IMR-90 (cell line): ENCODE measurements at regions not wholly inside any gene's neighbourhood (a gene's known extent, or its start where the extent isn't known, plus 50 kb on each side); places are given as distances from the start of the nearest gene placed in this dataset.

Experiments used
- ATAC-seq: fragments of 200-7000 bp; cut with Tn5 transposase; 2 replicates; pipeline ENCODE4 v1.9.1; 2020; ENCODE audit warnings: low read depth, mild to moderate bottlenecking, moderate library complexity
- BruUV-seq: library from RNA; stranded (reverse); fragments of 400-500 nt; replicated peaks from 2 replicates; lab custom pipeline; 2021; lab: Mats Ljungman, UMichigan
- CTCF ChIA-PET: fragments of 300-600 bp; formaldehyde crosslinking; extraction: SDS; loops from one replicate; lab custom pipeline; 2021; ENCODE audit warnings: antibody characterized with exemption; lab: Yijun Ruan, JAX
- POLR2A ChIA-PET: fragments of 300-600 bp; sonication (Branson Sonifier 250); formaldehyde crosslinking; loops from one replicate; lab custom pipeline; 2022; ENCODE audit warnings: antibody characterized with exemption; ENCODE audit not compliant: unreplicated experiment; lab: Charles Lee
- DNase-seq: peaks from one replicate; pipeline ENCODE4 v3.0.0; 2013
- H2AFZ ChIP-seq: replicated peaks from 2 replicates; pipeline ENCODE3; 2013; ENCODE audit warnings: low read length, mild to moderate bottlenecking; ENCODE audit not compliant: poor library complexity
- H2AK5ac ChIP-seq: 2 replicates; pipeline ENCODE4 v1.6.1; 2013; ENCODE audit warnings: low read depth, low read length, inconsistent platforms
- H2AK9ac ChIP-seq: replicated peaks from 2 replicates; pipeline ENCODE3; 2013; ENCODE audit warnings: mild to moderate bottlenecking, low read depth, low read length, moderate library complexity; ENCODE audit not compliant: poor library complexity
- H2BK120ac ChIP-seq: 2 replicates; pipeline ENCODE4 v1.6.1; 2013; ENCODE audit warnings: low read depth, low read length, inconsistent platforms
- H2BK15ac ChIP-seq: 3 replicates; pipeline ENCODE4 v1.6.1; 2013; ENCODE audit warnings: low read depth, low read length, inconsistent platforms
- H2BK20ac ChIP-seq: 2 replicates; pipeline ENCODE4 v1.6.1; 2013; ENCODE audit warnings: low read depth, mild to moderate bottlenecking, inconsistent platforms, low read length, moderate library complexity
- H2BK5ac ChIP-seq: 2 replicates; pipeline ENCODE4 v1.6.1; 2013; ENCODE audit warnings: mild to moderate bottlenecking, low read depth, low read length, inconsistent platforms; ENCODE audit not compliant: poor library complexity, severe bottlenecking
- H3K14ac ChIP-seq: replicated peaks from 2 replicates; pipeline ENCODE4 v1.6.1; 2013; ENCODE audit warnings: low read depth, low read length, inconsistent platforms
- H3K18ac ChIP-seq: 2 replicates; pipeline ENCODE4 v1.6.1; 2013; ENCODE audit warnings: low read depth, low read length, control low read depth
- H3K23ac ChIP-seq: 2 replicates; pipeline ENCODE4 v1.6.1; 2013; ENCODE audit warnings: low read depth, low read length, inconsistent platforms
- H3K27ac ChIP-seq: 2 replicates; pipeline ENCODE4 v1.5.1; 2013; ENCODE audit warnings: mild to moderate bottlenecking, control low read depth, low read length; ENCODE audit not compliant: insufficient read depth
- H3K27me3 ChIP-seq: 2 replicates; pipeline ENCODE4 v1.6.1; 2013; ENCODE audit warnings: low read length; ENCODE audit not compliant: control insufficient read depth, insufficient read depth
- H3K36me3 ChIP-seq: 2 replicates; pipeline ENCODE4 v1.6.1; 2013; ENCODE audit warnings: low read length, mixed read lengths; ENCODE audit not compliant: control insufficient read depth, insufficient read depth
- H3K4ac ChIP-seq: 2 replicates; pipeline ENCODE4 v1.6.1; 2013; ENCODE audit warnings: low read depth, low read length, inconsistent platforms
- H3K4me1 ChIP-seq: 2 replicates; pipeline ENCODE4 v1.6.1; 2013; ENCODE audit warnings: low read length, mixed read lengths; ENCODE audit not compliant: control insufficient read depth, insufficient read depth
- H3K4me2 ChIP-seq: 2 replicates; pipeline ENCODE4 v1.6.1; 2013; ENCODE audit warnings: low read depth, mild to moderate bottlenecking, control low read depth, low read length, moderate library complexity
- H3K4me3 ChIP-seq: 2 replicates; pipeline ENCODE4 v1.5.1; 2013; ENCODE audit warnings: low read depth, mild to moderate bottlenecking, control low read depth, low read length, moderate library complexity; ENCODE audit not compliant: insufficient read depth
- H3K56ac ChIP-seq: 2 replicates; pipeline ENCODE4 v1.6.1; 2013; ENCODE audit warnings: low read length, inconsistent platforms; ENCODE audit not compliant: insufficient read depth; ENCODE audit errors: extremely low read depth
- H3K79me1 ChIP-seq, 2 experiments: 2 replicates each; pipeline ENCODE4 v1.6.1; 2013; ENCODE audit warnings: low read length in 2 of 2, inconsistent platforms in 1 of 2, low read depth in 1 of 2
- H3K9ac ChIP-seq: 2 replicates; pipeline ENCODE4 v1.6.1; 2013; ENCODE audit warnings: low read depth, low read length, control low read depth
- H3K9me1 ChIP-seq: 2 replicates; pipeline ENCODE4 v1.6.1; 2013; ENCODE audit warnings: low read length, inconsistent platforms; ENCODE audit not compliant: insufficient read depth
- H3K9me3 ChIP-seq: 2 replicates; pipeline ENCODE4 v1.6.1; 2013; ENCODE audit warnings: low read length; ENCODE audit not compliant: control insufficient read depth, insufficient read depth
- H4K20me1 ChIP-seq: 2 replicates; pipeline ENCODE4 v1.6.1; 2013; ENCODE audit warnings: low read length, inconsistent platforms; ENCODE audit not compliant: insufficient read depth
- H4K5ac ChIP-seq: 2 replicates; pipeline ENCODE4 v1.6.1; 2013; ENCODE audit warnings: mild to moderate bottlenecking, low read depth, low read length, control low read depth
- H4K8ac ChIP-seq, 2 experiments: 2 replicates each; pipeline ENCODE4 v1.6.1; 2013; ENCODE audit warnings: low read depth in 2 of 2, low read length in 2 of 2, control low read depth in 1 of 2, inconsistent platforms in 1 of 2
- H4K91ac ChIP-seq: 2 replicates; pipeline ENCODE4 v1.6.1; 2013; ENCODE audit warnings: low read depth, low read length, inconsistent platforms; ENCODE audit not compliant: insufficient read depth
- BHLHE40 ChIP-seq: fragments of 150-350 bp; IDR thresholded peaks from 2 replicates; pipeline ENCODE4 v1.6.1; 2016; ENCODE audit warnings: mild to moderate bottlenecking, low read depth, low read length
- CEBPB ChIP-seq: IDR thresholded peaks from 2 replicates; pipeline ENCODE4 v1.6.1; 2012; ENCODE audit warnings: low read depth, low read length, improper control_type of control experiment
- CHD1 ChIP-seq: IDR thresholded peaks from 2 replicates; pipeline ENCODE4 v1.6.1; 2012; ENCODE audit warnings: low read depth, low read length, improper control_type of control experiment
- MAZ ChIP-seq: IDR thresholded peaks from 2 replicates; pipeline ENCODE4 v1.6.1; 2012; ENCODE audit warnings: low read depth, mild to moderate bottlenecking, low read length, improper control_type of control experiment, moderate library complexity, borderline replicate concordance
- NFE2L2 ChIP-seq: fragments of 150-350 bp; IDR thresholded peaks from 2 replicates; pipeline ENCODE4 v1.6.1; 2016; ENCODE audit warnings: low read depth, mild to moderate bottlenecking, low read length
- RAD21 ChIP-seq: IDR thresholded peaks from 2 replicates; pipeline ENCODE4 v1.6.1; 2012; ENCODE audit warnings: low read length, improper control_type of control experiment
- RCOR1 ChIP-seq: IDR thresholded peaks from 2 replicates; pipeline ENCODE4 v1.6.1; 2012; ENCODE audit warnings: mild to moderate bottlenecking, low read length, improper control_type of control experiment; ENCODE audit not compliant: insufficient replicate concordance
- RFX5 ChIP-seq: IDR thresholded peaks from 2 replicates; pipeline ENCODE4 v1.8.0; 2012; ENCODE audit warnings: low read depth, mild to moderate bottlenecking, low read length, moderate library complexity
- SMC3 ChIP-seq: fragments of 150-350 bp; IDR thresholded peaks from 2 replicates; pipeline ENCODE4 v1.6.1; 2016; ENCODE audit warnings: low read depth, mild to moderate bottlenecking, antibody characterized with exemption, low read length, moderate library complexity
- WGBS, 2 experiments: methylation state at CpG; one replicate each; pipeline versions ENCODE4 v1.1.5 to v1.1.7; 2013; ENCODE audit warnings: missing lambda C conversion rate in 2 of 2; ENCODE audit not compliant: insufficient read length in 1 of 2; ENCODE audit errors: extremely low coverage in 2 of 2; 5-methylcytosine and 5-hydroxymethylcytosine counted together
- dilution Hi-C: fragments of 300-500 bp; cut with HindIII; formaldehyde crosslinking; loops from one replicate; pipeline ENCODE4 v1.14.3; 2018; ENCODE audit warnings: low sequenced_read_pairs; ENCODE audit not compliant: unreplicated experiment
- in situ Hi-C: fragments of 300-500 bp; cut with MboI; formaldehyde crosslinking; loops from 3 replicates; pipeline ENCODE4 v1.14.3; 2019; ENCODE audit warnings: low sequenced_read_pairs, inconsistent platforms, mixed read lengths
- intact Hi-C: fragments of 100-400 bp; cut with micrococcal nuclease; formaldehyde crosslinking; loops from 2 replicates; pipeline ENCODE4 v1.10.0; 2022
- TF ChIP-seq, protein P1 (sequence below): fragments of 150-350 bp; IDR thresholded peaks from 2 replicates; pipeline ENCODE4 v1.6.1; 2017; ENCODE audit warnings: mild to moderate bottlenecking, antibody characterized with exemption, low read length, low read depth

DNA sequence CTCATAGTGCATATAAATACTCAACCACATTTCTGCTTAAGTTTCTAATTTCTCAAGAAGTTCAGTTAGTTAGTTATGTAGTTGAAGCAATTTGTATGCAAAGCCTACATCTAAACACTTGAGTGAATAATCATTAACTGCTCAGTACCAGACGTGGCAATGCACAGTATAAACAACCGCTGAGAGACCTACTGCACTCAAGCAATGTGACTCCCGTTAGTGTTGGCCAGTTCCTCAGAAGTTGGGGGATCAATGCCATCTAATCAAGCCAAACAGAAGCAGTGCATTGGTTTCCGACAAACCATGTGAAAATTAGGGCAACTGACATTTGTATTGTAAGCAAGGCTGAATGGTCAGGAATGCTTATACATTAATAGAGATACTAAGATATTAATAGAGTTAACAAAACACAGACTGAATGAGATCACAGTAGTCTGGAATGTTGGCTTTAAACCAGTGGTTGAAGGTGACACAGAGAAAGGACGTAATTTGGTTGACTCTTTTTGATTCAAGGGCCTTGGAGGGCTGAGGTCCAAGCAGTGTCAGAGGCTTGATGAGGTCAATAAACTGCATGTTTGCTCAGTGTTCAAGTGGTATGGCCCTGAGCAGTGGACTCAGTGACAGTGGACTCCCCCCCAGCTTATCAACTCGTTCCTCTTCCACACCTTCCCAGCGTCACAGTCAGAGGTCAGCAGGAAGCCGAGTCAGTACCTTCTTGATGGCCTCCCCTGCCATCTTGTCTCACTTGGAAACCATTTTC, 255.5 kb downstream of the CTH start:
- no peaks in the 10 kb centered on the region for H3K27me3 ChIP-seq
- no peak overlapping the region for H2BK5ac ChIP-seq
- no peak overlapping the region for H3K4me2 ChIP-seq
- H3K18ac ChIP-seq = no peak overlapping the region
- no peak overlapping the region for H2BK20ac ChIP-seq
- no peak overlapping the region for H4K5ac ChIP-seq
- intact Hi-C loops = no loop called here
- 17% methylated on average over 1 of the region's 8 CpGs; no CpG with 5 or more reads in 1 of the 2 experiments for WGBS, 2 experiments
- H2AFZ ChIP-seq = no peak overlapping the region
- no peak overlapping the region for H4K91ac ChIP-seq
- H3K9me3 ChIP-seq = 0 out of 2 replicates have a peak, but pooled peaks cover 2% of the 10 kb centered on the region
- dilution Hi-C loops = no loop called here
- no TSS peak for BruUV-seq
- ATAC-seq (no peak), DNase-seq (no peak)
- POLR2A ChIA-PET = no interaction called here
- no peak overlapping the region for H2BK15ac ChIP-seq
- no peak overlapping the region for H3K23ac ChIP-seq
- H4K20me1 ChIP-seq = no peaks in the 10 kb centered on the region
- no peak overlapping the region for H3K9ac ChIP-seq
- H4K8ac ChIP-seq = no peak overlapping the region
- H2AK9ac ChIP-seq = no peak overlapping the region
- H3K27ac ChIP-seq = no peak overlapping the region
- no peak overlapping the region for H3K14ac ChIP-seq
- no peak overlapping the region for H3K4ac ChIP-seq
- no peaks in the 10 kb centered on the region for H3K36me3 ChIP-seq
- in situ Hi-C loops = no loop called here
- H3K9me1 ChIP-seq = no peaks in the 10 kb centered on the region
- H2BK120ac ChIP-seq = no peak overlapping the region
- no peak overlapping the region for H2AK5ac ChIP-seq
- no peaks in the 10 kb centered on the region for H3K79me1 ChIP-seq
- H3K4me1 ChIP-seq = no peaks in the 10 kb centered on the region
- CTCF ChIA-PET = no interaction called here
- no peak overlapping the region for H3K56ac ChIP-seq
- no peak overlapping the region for H3K4me3 ChIP-seq
- TF ChIP-seq RCOR1 (no peak), NFE2L2 (no peak), RFX5 (no peak), BHLHE40 (no peak), CHD1 (no peak), RAD21 (no peak), SMC3 (no peak), MAZ (no peak), CEBPB (no peak)
- TF ChIP-seq, protein P1, sequence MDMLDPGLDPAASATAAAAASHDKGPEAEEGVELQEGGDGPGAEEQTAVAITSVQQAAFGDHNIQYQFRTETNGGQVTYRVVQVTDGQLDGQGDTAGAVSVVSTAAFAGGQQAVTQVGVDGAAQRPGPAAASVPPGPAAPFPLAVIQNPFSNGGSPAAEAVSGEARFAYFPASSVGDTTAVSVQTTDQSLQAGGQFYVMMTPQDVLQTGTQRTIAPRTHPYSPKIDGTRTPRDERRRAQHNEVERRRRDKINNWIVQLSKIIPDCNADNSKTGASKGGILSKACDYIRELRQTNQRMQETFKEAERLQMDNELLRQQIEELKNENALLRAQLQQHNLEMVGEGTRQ = no peak
